IMR-90 (cell line): ENCODE measurements at regions not wholly inside any gene's neighbourhood (a gene's known extent, or its start where the extent isn't known, plus 50 kb on each side); places are given as distances from the start of the nearest gene placed in this dataset.

Source experiments
- ATAC-seq: fragments of 200-7000 bp; cut with Tn5 transposase; 2 replicates; pipeline ENCODE4 v1.9.1; 2020; ENCODE audit warnings: low read depth, mild to moderate bottlenecking, moderate library complexity
- BruUV-seq: library from RNA; stranded (reverse); fragments of 400-500 nt; replicated peaks from 2 replicates; lab custom pipeline; 2021; lab: Mats Ljungman, UMichigan
- CTCF ChIA-PET: fragments of 300-600 bp; formaldehyde crosslinking; extraction: SDS; loops from one replicate; lab custom pipeline; 2021; ENCODE audit warnings: antibody characterized with exemption; lab: Yijun Ruan, JAX
- POLR2A ChIA-PET: fragments of 300-600 bp; sonication (Branson Sonifier 250); formaldehyde crosslinking; loops from one replicate; lab custom pipeline; 2022; ENCODE audit warnings: antibody characterized with exemption; ENCODE audit not compliant: unreplicated experiment; lab: Charles Lee
- DNase-seq: peaks from one replicate; pipeline ENCODE4 v3.0.0; 2013
- H2AFZ ChIP-seq: replicated peaks from 2 replicates; pipeline ENCODE3; 2013; ENCODE audit warnings: low read length, mild to moderate bottlenecking; ENCODE audit not compliant: poor library complexity
- H2AK5ac ChIP-seq: 2 replicates; pipeline ENCODE4 v1.6.1; 2013; ENCODE audit warnings: low read depth, low read length, inconsistent platforms
- H2AK9ac ChIP-seq: replicated peaks from 2 replicates; pipeline ENCODE3; 2013; ENCODE audit warnings: mild to moderate bottlenecking, low read depth, low read length, moderate library complexity; ENCODE audit not compliant: poor library complexity
- H2BK120ac ChIP-seq: 2 replicates; pipeline ENCODE4 v1.6.1; 2013; ENCODE audit warnings: low read depth, low read length, inconsistent platforms
- H2BK15ac ChIP-seq: 3 replicates; pipeline ENCODE4 v1.6.1; 2013; ENCODE audit warnings: low read depth, low read length, inconsistent platforms
- H2BK20ac ChIP-seq: 2 replicates; pipeline ENCODE4 v1.6.1; 2013; ENCODE audit warnings: low read depth, mild to moderate bottlenecking, inconsistent platforms, low read length, moderate library complexity
- H2BK5ac ChIP-seq: 2 replicates; pipeline ENCODE4 v1.6.1; 2013; ENCODE audit warnings: mild to moderate bottlenecking, low read depth, low read length, inconsistent platforms; ENCODE audit not compliant: poor library complexity, severe bottlenecking
- H3K14ac ChIP-seq: replicated peaks from 2 replicates; pipeline ENCODE4 v1.6.1; 2013; ENCODE audit warnings: low read depth, low read length, inconsistent platforms
- H3K18ac ChIP-seq: 2 replicates; pipeline ENCODE4 v1.6.1; 2013; ENCODE audit warnings: low read depth, low read length, control low read depth
- H3K23ac ChIP-seq: 2 replicates; pipeline ENCODE4 v1.6.1; 2013; ENCODE audit warnings: low read depth, low read length, inconsistent platforms
- H3K27ac ChIP-seq: 2 replicates; pipeline ENCODE4 v1.5.1; 2013; ENCODE audit warnings: mild to moderate bottlenecking, control low read depth, low read length; ENCODE audit not compliant: insufficient read depth
- H3K27me3 ChIP-seq: 2 replicates; pipeline ENCODE4 v1.6.1; 2013; ENCODE audit warnings: low read length; ENCODE audit not compliant: control insufficient read depth, insufficient read depth
- H3K36me3 ChIP-seq: 2 replicates; pipeline ENCODE4 v1.6.1; 2013; ENCODE audit warnings: low read length, mixed read lengths; ENCODE audit not compliant: control insufficient read depth, insufficient read depth
- H3K4ac ChIP-seq: 2 replicates; pipeline ENCODE4 v1.6.1; 2013; ENCODE audit warnings: low read depth, low read length, inconsistent platforms
- H3K4me1 ChIP-seq: 2 replicates; pipeline ENCODE4 v1.6.1; 2013; ENCODE audit warnings: low read length, mixed read lengths; ENCODE audit not compliant: control insufficient read depth, insufficient read depth
- H3K4me2 ChIP-seq: 2 replicates; pipeline ENCODE4 v1.6.1; 2013; ENCODE audit warnings: low read depth, mild to moderate bottlenecking, control low read depth, low read length, moderate library complexity
- H3K4me3 ChIP-seq: 2 replicates; pipeline ENCODE4 v1.5.1; 2013; ENCODE audit warnings: low read depth, mild to moderate bottlenecking, control low read depth, low read length, moderate library complexity; ENCODE audit not compliant: insufficient read depth
- H3K56ac ChIP-seq: 2 replicates; pipeline ENCODE4 v1.6.1; 2013; ENCODE audit warnings: low read length, inconsistent platforms; ENCODE audit not compliant: insufficient read depth; ENCODE audit errors: extremely low read depth
- H3K79me1 ChIP-seq, 2 experiments: 2 replicates each; pipeline ENCODE4 v1.6.1; 2013; ENCODE audit warnings: low read length in 2 of 2, inconsistent platforms in 1 of 2, low read depth in 1 of 2
- H3K9ac ChIP-seq: 2 replicates; pipeline ENCODE4 v1.6.1; 2013; ENCODE audit warnings: low read depth, low read length, control low read depth
- H3K9me1 ChIP-seq: 2 replicates; pipeline ENCODE4 v1.6.1; 2013; ENCODE audit warnings: low read length, inconsistent platforms; ENCODE audit not compliant: insufficient read depth
- H3K9me3 ChIP-seq: 2 replicates; pipeline ENCODE4 v1.6.1; 2013; ENCODE audit warnings: low read length; ENCODE audit not compliant: control insufficient read depth, insufficient read depth
- H4K20me1 ChIP-seq: 2 replicates; pipeline ENCODE4 v1.6.1; 2013; ENCODE audit warnings: low read length, inconsistent platforms; ENCODE audit not compliant: insufficient read depth
- H4K5ac ChIP-seq: 2 replicates; pipeline ENCODE4 v1.6.1; 2013; ENCODE audit warnings: mild to moderate bottlenecking, low read depth, low read length, control low read depth
- H4K8ac ChIP-seq, 2 experiments: 2 replicates each; pipeline ENCODE4 v1.6.1; 2013; ENCODE audit warnings: low read depth in 2 of 2, low read length in 2 of 2, control low read depth in 1 of 2, inconsistent platforms in 1 of 2
- H4K91ac ChIP-seq: 2 replicates; pipeline ENCODE4 v1.6.1; 2013; ENCODE audit warnings: low read depth, low read length, inconsistent platforms; ENCODE audit not compliant: insufficient read depth
- CEBPB ChIP-seq: IDR thresholded peaks from 2 replicates; pipeline ENCODE4 v1.6.1; 2012; ENCODE audit warnings: low read depth, low read length, improper control_type of control experiment
- FOS ChIP-seq: fragments of 150-350 bp; IDR thresholded peaks from 2 replicates; pipeline ENCODE4 v1.6.1; 2016; ENCODE audit warnings: low read depth, low read length
- MAFK ChIP-seq: IDR thresholded peaks from 2 replicates; pipeline ENCODE4 v1.6.1; 2012; ENCODE audit warnings: low read depth, low read length, improper control_type of control experiment
- MAZ ChIP-seq: IDR thresholded peaks from 2 replicates; pipeline ENCODE4 v1.6.1; 2012; ENCODE audit warnings: low read depth, mild to moderate bottlenecking, low read length, improper control_type of control experiment, moderate library complexity, borderline replicate concordance
- MXI1 ChIP-seq: IDR thresholded peaks from 2 replicates; pipeline ENCODE4 v1.6.1; 2012; ENCODE audit warnings: low read depth, mild to moderate bottlenecking, low read length, moderate library complexity, borderline replicate concordance
- POLR2A ChIP-seq: IDR thresholded peaks from 2 replicates; pipeline ENCODE4 v1.6.1; 2012; ENCODE audit warnings: mild to moderate bottlenecking, low read depth, low read length
- RCOR1 ChIP-seq: IDR thresholded peaks from 2 replicates; pipeline ENCODE4 v1.6.1; 2012; ENCODE audit warnings: mild to moderate bottlenecking, low read length, improper control_type of control experiment; ENCODE audit not compliant: insufficient replicate concordance
- RFX5 ChIP-seq: IDR thresholded peaks from 2 replicates; pipeline ENCODE4 v1.8.0; 2012; ENCODE audit warnings: low read depth, mild to moderate bottlenecking, low read length, moderate library complexity
- SMC3 ChIP-seq: fragments of 150-350 bp; IDR thresholded peaks from 2 replicates; pipeline ENCODE4 v1.6.1; 2016; ENCODE audit warnings: low read depth, mild to moderate bottlenecking, antibody characterized with exemption, low read length, moderate library complexity
- USF2 ChIP-seq: fragments of 150-350 bp; IDR thresholded peaks from 2 replicates; pipeline ENCODE4 v1.6.1; 2017; ENCODE audit warnings: mild to moderate bottlenecking, antibody characterized with exemption, low read length, low read depth
- WGBS, 2 experiments: methylation state at CpG; one replicate each; pipeline versions ENCODE4 v1.1.5 to v1.1.7; 2013; ENCODE audit warnings: missing lambda C conversion rate in 2 of 2; ENCODE audit not compliant: insufficient read length in 1 of 2; ENCODE audit errors: extremely low coverage in 2 of 2; 5-methylcytosine and 5-hydroxymethylcytosine counted together
- dilution Hi-C: fragments of 300-500 bp; cut with HindIII; formaldehyde crosslinking; loops from one replicate; pipeline ENCODE4 v1.14.3; 2018; ENCODE audit warnings: low sequenced_read_pairs; ENCODE audit not compliant: unreplicated experiment
- in situ Hi-C: fragments of 300-500 bp; cut with MboI; formaldehyde crosslinking; loops from 3 replicates; pipeline ENCODE4 v1.14.3; 2019; ENCODE audit warnings: low sequenced_read_pairs, inconsistent platforms, mixed read lengths
- intact Hi-C: fragments of 100-400 bp; cut with micrococcal nuclease; formaldehyde crosslinking; loops from 2 replicates; pipeline ENCODE4 v1.10.0; 2022
- TF ChIP-seq, protein P1 (sequence below): conservative IDR thresholded peaks from 2 replicates; pipeline ENCODE4 v1.5.1; 2012; ENCODE audit warnings: mild to moderate bottlenecking, low read depth, low read length, improper control_type of control experiment

- H3K27ac ChIP-seq: no peak overlapping the region
- H3K36me3 ChIP-seq: no peaks in the 10 kb centered on the region
- H2AFZ ChIP-seq: no peak overlapping the region
- TF ChIP-seq USF2: no peak
- no peak for TF ChIP-seq RCOR1
- no peak for TF ChIP-seq SMC3
- TF ChIP-seq MXI1: no peak
- no peak for TF ChIP-seq CEBPB
- TF ChIP-seq FOS: no peak
- TF ChIP-seq, protein P1, sequence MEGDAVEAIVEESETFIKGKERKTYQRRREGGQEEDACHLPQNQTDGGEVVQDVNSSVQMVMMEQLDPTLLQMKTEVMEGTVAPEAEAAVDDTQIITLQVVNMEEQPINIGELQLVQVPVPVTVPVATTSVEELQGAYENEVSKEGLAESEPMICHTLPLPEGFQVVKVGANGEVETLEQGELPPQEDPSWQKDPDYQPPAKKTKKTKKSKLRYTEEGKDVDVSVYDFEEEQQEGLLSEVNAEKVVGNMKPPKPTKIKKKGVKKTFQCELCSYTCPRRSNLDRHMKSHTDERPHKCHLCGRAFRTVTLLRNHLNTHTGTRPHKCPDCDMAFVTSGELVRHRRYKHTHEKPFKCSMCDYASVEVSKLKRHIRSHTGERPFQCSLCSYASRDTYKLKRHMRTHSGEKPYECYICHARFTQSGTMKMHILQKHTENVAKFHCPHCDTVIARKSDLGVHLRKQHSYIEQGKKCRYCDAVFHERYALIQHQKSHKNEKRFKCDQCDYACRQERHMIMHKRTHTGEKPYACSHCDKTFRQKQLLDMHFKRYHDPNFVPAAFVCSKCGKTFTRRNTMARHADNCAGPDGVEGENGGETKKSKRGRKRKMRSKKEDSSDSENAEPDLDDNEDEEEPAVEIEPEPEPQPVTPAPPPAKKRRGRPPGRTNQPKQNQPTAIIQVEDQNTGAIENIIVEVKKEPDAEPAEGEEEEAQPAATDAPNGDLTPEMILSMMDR: no peak
- no peak for TF ChIP-seq MAFK
- TF ChIP-seq RFX5: no peak
- TF ChIP-seq POLR2A: no peak
- TF ChIP-seq MAZ: no peak
- no TSS peak for BruUV-seq
- 11% methylated on average over 1 of the region's 3 CpGs; no CpG with 5 or more reads in 1 of the 2 experiments for WGBS, 2 experiments
- no peaks in the 10 kb centered on the region for H3K4me1 ChIP-seq
- H2BK5ac ChIP-seq: no peak overlapping the region
- no peak overlapping the region for H3K14ac ChIP-seq
- H2BK20ac ChIP-seq: no peak overlapping the region
- no peak overlapping the region for H3K4ac ChIP-seq
- POLR2A ChIA-PET: no interaction called here
- H3K23ac ChIP-seq: no peak overlapping the region
- H3K18ac ChIP-seq: no peak overlapping the region
- H3K27me3 ChIP-seq: no peaks in the 10 kb centered on the region
- CTCF ChIA-PET: no interaction called here
- no peak overlapping the region for H4K91ac ChIP-seq
- H2BK120ac ChIP-seq: no peak overlapping the region
- H3K9me1 ChIP-seq: no peaks in the 10 kb centered on the region
- in situ Hi-C loops (no loop called here), dilution Hi-C loops (no loop called here), intact Hi-C loops (no loop called here)
- H4K20me1 ChIP-seq: no peaks in the 10 kb centered on the region
- H3K4me3 ChIP-seq: no peak overlapping the region
- ATAC-seq (no peak), DNase-seq (no peak)
- no peak overlapping the region for H3K9ac ChIP-seq
- no peak overlapping the region for H2BK15ac ChIP-seq
- H3K79me1 ChIP-seq: no peaks in the 10 kb centered on the region
- no peak overlapping the region for H4K8ac ChIP-seq
- H3K56ac ChIP-seq: no peak overlapping the region
- no peak overlapping the region for H2AK5ac ChIP-seq
- no peak overlapping the region for H4K5ac ChIP-seq
- no peak overlapping the region for H3K4me2 ChIP-seq
- H2AK9ac ChIP-seq: no peak overlapping the region
- H3K9me3 ChIP-seq: no peaks in the 10 kb centered on the region
Observed at GRCh38 chr2:88811233-88811632, 119.8 kb downstream of the RPIA start.
